Right cardiac atrium (tissue), 5 donors: ENCODE measurements at regions not wholly inside any gene's neighbourhood (a gene's known extent, or its start where the extent isn't known, plus 50 kb on each side); places are given as distances from the start of the nearest gene placed in this dataset.

Experiments
- ATAC-seq, 2 donors: fragments of 200-7000 bp; cut with Tn5 transposase; one replicate each; pipeline versions ENCODE4 v1.8.0 to v1.9.1; 2020; ENCODE audit warnings: moderate library complexity in 2 of 2, mild to moderate bottlenecking in 1 of 2
- DNase-seq, 3 donors: peaks; one replicate each; pipeline ENCODE4 v3.0.0-alpha.2; 2020
- H3K27ac ChIP-seq: one replicate; pipeline ENCODE4 v1.5.1; 2013; ENCODE audit warnings: mild to moderate bottlenecking, low read length, control low read depth, moderate library complexity
- H3K27me3 ChIP-seq: one replicate; pipeline ENCODE4 v1.6.1; 2013; ENCODE audit not compliant: control insufficient read depth, insufficient read depth
- H3K4me1 ChIP-seq: one replicate; pipeline ENCODE4 v1.6.1; 2013; ENCODE audit warnings: low read length; ENCODE audit not compliant: control insufficient read depth, insufficient read depth
- H3K4me3 ChIP-seq: one replicate; pipeline ENCODE4 v1.5.1; 2013; ENCODE audit warnings: low read length, control low read depth
- H3K9me3 ChIP-seq: one replicate; pipeline ENCODE4 v1.6.1; 2013; ENCODE audit warnings: low read length; ENCODE audit not compliant: control insufficient read depth
- WGBS: extraction: QIAGEN DNeasy Blood & Tissue Kit; methylation state at CpG from one replicate; pipeline ENCODE4 v1.1.7; 2013; 5-methylcytosine and 5-hydroxymethylcytosine counted together
- intact Hi-C, 4 donors: fragments of 100-400 bp; cut with DNase I; formaldehyde crosslinking; loops; one replicate each; pipeline versions ENCODE4 v1.11.0 to v1.14.0; 2022 to 2023
- donor health status: healthy with polysubstance abuse.
- donor health status: DM: no; HTN: yes; CAD: no.
- donor health status: DM: no; HTN: no; CAD: no.
- donor health status: DM: no; HTN: yes; CAD: no; lungs with severe emphysema.
- donor health status: DM: yes; HTN: yes; CAD: no.

- Histone ChIP-seq H3K27ac (peak overlapping the region; percentile 75), H3K4me3 (no peak overlapping the region), H3K27me3 (no peaks in the 10 kb centered on the region), H3K9me3 (no peaks in the 10 kb centered on the region), H3K4me1 (no peaks in the 10 kb centered on the region)
- intact Hi-C loops, result loop anchor here in 1 of 4 donors (10.0 kb wide), 2 partner anchors 133 to 193 kb away; no protein-coding TSS in a partner anchor
- ATAC-seq (peak; percentile 76 to 92), DNase-seq (peak; percentile 42 to 88 (median 83))
- 40% methylated on average over 7 of the region's 7 CpGs for WGBS
These were observed 873.0 kb upstream of the NR2F2 start for GRCh38 chr15:95457520-95457919.

- no peak for DNase-seq
- Histone ChIP-seq H3K4me3 (no peak overlapping the region), H3K4me1 (no peaks in the 10 kb centered on the region), H3K27ac (no peak overlapping the region), H3K9me3 (no peaks in the 10 kb centered on the region), H3K27me3 (no peaks in the 10 kb centered on the region)
- WGBS, result 36% methylated on average over 2 of the region's 2 CpGs
- peak in 1 of 2 donors; percentile 54 for ATAC-seq
- intact Hi-C loops, result loop anchor here in 1 of 4 donors (10.0 kb wide), 2 partner anchors 134 to 194 kb away; no protein-coding TSS in a partner anchor
These were observed 871.8 kb upstream of the NR2F2 start for GRCh38 chr15:95458721-95459120.

- Histone ChIP-seq H3K27me3 (no peaks in the 10 kb centered on the region), H3K9me3 (no peaks in the 10 kb centered on the region), H3K4me3 (no peak overlapping the region), H3K4me1 (no peaks in the 10 kb centered on the region), H3K27ac (peak overlapping the region; percentile 32)
- ATAC-seq (peak; percentile 39 to 88), DNase-seq (no peak)
- intact Hi-C loops, result loop anchor here in 1 of 4 donors (10.0 kb wide), 2 partner anchors 134 to 194 kb away; no protein-coding TSS in a partner anchor
- 43% methylated on average over 4 of the region's 4 CpGs for WGBS
These were observed 871.2 kb upstream of the NR2F2 start for GRCh38 chr15:95459273-95459672.

GRCh38 chr15:95464509-95464908 lies 866.0 kb upstream of the NR2F2 start:
- H3K4me3 ChIP-seq, result no peak overlapping the region
- no peak overlapping the region for H3K27ac ChIP-seq
- 72% methylated on average over 12 of the region's 12 CpGs for WGBS
- H3K27me3 ChIP-seq, result no peaks in the 10 kb centered on the region
- intact Hi-C loops, result no loop called here
- ATAC-seq (peak in 1 of 2 donors; percentile 59), DNase-seq (peak in 1 of 3 donors; percentile 49)
- H3K9me3 ChIP-seq, result no peaks in the 10 kb centered on the region
- H3K4me1 ChIP-seq, result peaks cover under 1% of the 10 kb centered on the region

GRCh38 chr15:95468820-95469219 lies 861.7 kb upstream of the NR2F2 start:
- Histone ChIP-seq H3K27ac (no peak overlapping the region), H3K27me3 (no peaks in the 10 kb centered on the region), H3K4me3 (no peak overlapping the region), H3K4me1 (peaks cover 2% of the 10 kb centered on the region), H3K9me3 (no peaks in the 10 kb centered on the region)
- intact Hi-C loops, result no loop called here
- peak; percentile 16 to 47 (median 44) for DNase-seq
- WGBS, result 47% methylated on average over 12 of the region's 12 CpGs
- peak; percentile 23 to 55 for ATAC-seq

GRCh38 chr15:95469496-95470000 lies 861.0 kb upstream of the NR2F2 start:
- Histone ChIP-seq H3K4me3 (no peak overlapping the region), H3K27me3 (no peaks in the 10 kb centered on the region), H3K4me1 (peaks cover 2% of the 10 kb centered on the region), H3K9me3 (no peaks in the 10 kb centered on the region), H3K27ac (no peak overlapping the region)
- intact Hi-C loops, result no loop called here
- peak in 1 of 2 donors; percentile 27 for ATAC-seq
- no peak for DNase-seq
- 56% methylated on average over 8 of the region's 8 CpGs for WGBS

- H3K4me3 ChIP-seq, result no peak overlapping the region
- 20% methylated on average over 3 of the region's 3 CpGs for WGBS
- DNase-seq (peak in 1 of 3 donors; percentile 15), ATAC-seq (peak; percentile 85 to 90)
- intact Hi-C loops, result loop anchor here in 2 of 4 donors (10.0 kb wide), 2 partner anchors 854 to 864 kb away; partner anchors contain the start of gene NR2F2 (in 1 of the 2)
- H3K27me3 ChIP-seq, result no peaks in the 10 kb centered on the region
- H3K9me3 ChIP-seq, result no peaks in the 10 kb centered on the region
- H3K4me1 ChIP-seq, result peaks cover 3% of the 10 kb centered on the region
- H3K27ac ChIP-seq, result no peak overlapping the region
These were observed 860.0 kb upstream of the NR2F2 start for GRCh38 chr15:95470529-95470928.

GRCh38 chr15:95470997-95471689 lies 859.4 kb upstream of the NR2F2 start:
- Histone ChIP-seq H3K27me3 (no peaks in the 10 kb centered on the region), H3K4me3 (no peak overlapping the region), H3K27ac (peak overlapping the region; percentile 5), H3K9me3 (no peaks in the 10 kb centered on the region), H3K4me1 (peaks cover 3% of the 10 kb centered on the region)
- ATAC-seq (peak; percentile 74 to 81), DNase-seq (peak; percentile 44 to 78 (median 67))
- intact Hi-C loops, result loop anchor here in 2 of 4 donors (10.0 kb wide), 2 partner anchors 854 to 864 kb away; partner anchors contain the start of gene NR2F2 (in 1 of the 2)
- 38% methylated on average over 4 of the region's 4 CpGs for WGBS

GRCh38 chr15:95471690-95472086 lies 858.8 kb upstream of the NR2F2 start:
- ATAC-seq (peak in 1 of 2 donors; percentile 8), DNase-seq (no peak)
- intact Hi-C loops, result loop anchor here in 2 of 4 donors (10.0 kb wide), 2 partner anchors 853 to 863 kb away; partner anchors contain the start of gene NR2F2 (in 1 of the 2)
- Histone ChIP-seq H3K27ac (peak overlapping the region; percentile 5), H3K27me3 (no peaks in the 10 kb centered on the region), H3K4me1 (peaks cover 3% of the 10 kb centered on the region), H3K4me3 (no peak overlapping the region), H3K9me3 (no peaks in the 10 kb centered on the region)
- 64% methylated on average over 5 of the region's 5 CpGs for WGBS

- ATAC-seq, result no peak
- intact Hi-C loops, result loop anchor here in 2 of 4 donors (10.0 kb wide), 2 partner anchors 850 to 860 kb away; partner anchors contain the start of gene NR2F2 (in 1 of the 2)
These were observed 855.4 kb upstream of the NR2F2 start for GRCh38 chr15:95475067-95475466.

GRCh38 chr15:95479308-95479707 lies 851.2 kb upstream of the NR2F2 start:
- peak in 1 of 3 donors; percentile 36 for DNase-seq
- intact Hi-C loops, result loop anchor here in 2 of 4 donors (10.0 kb wide), 2 partner anchors 845 to 855 kb away; partner anchors contain the start of gene NR2F2 (in 1 of the 2)
- no peak overlapping the region for H3K4me3 ChIP-seq
- H3K4me1 ChIP-seq, result peaks cover 3% of the 10 kb centered on the region
- WGBS, result 84% methylated on average over 3 of the region's 3 CpGs
- ATAC-seq, result no peak
- no peaks in the 10 kb centered on the region for H3K27me3 ChIP-seq
- H3K9me3 ChIP-seq, result no peaks in the 10 kb centered on the region
- no peak overlapping the region for H3K27ac ChIP-seq

More at GRCh38 chr15:95475067-95475466, 855.4 kb upstream of the NR2F2 start:
- H3K27ac ChIP-seq, result no peak overlapping the region
- H3K4me1 ChIP-seq, result peaks cover 3% of the 10 kb centered on the region
- WGBS, result 88% methylated on average over 5 of the region's 5 CpGs
- H3K4me3 ChIP-seq, result no peak overlapping the region
- no peaks in the 10 kb centered on the region for H3K9me3 ChIP-seq
- no peak for DNase-seq
- H3K27me3 ChIP-seq, result no peaks in the 10 kb centered on the region
